Endothelial cell of umbilical vein (primary cell): ENCODE measurements at regions not wholly inside any gene's neighbourhood (a gene's known extent, or its start where the extent isn't known, plus 50 kb on each side); places are given as distances from the start of the nearest gene placed in this dataset.

Experiments used
- BruUV-seq: library from RNA; stranded (reverse); fragments of 400-500 nt; replicated peaks from 2 replicates; lab custom pipeline; 2021; lab: Mats Ljungman, UMichigan
- CTCF ChIA-PET: fragments of 300-600, 350-600 bp; sonication (Branson Sonifier 250); formaldehyde crosslinking; loops from one replicate; lab custom pipeline; 2021; ENCODE audit warnings: antibody characterized with exemption, inconsistent platforms; lab: Charles Lee
- POLR2A ChIA-PET: fragments of 300-600, 350-600 bp; sonication (Branson Sonifier 250); formaldehyde crosslinking; loops from one replicate; lab custom pipeline; 2021; ENCODE audit warnings: antibody characterized with exemption, inconsistent platforms; lab: Charles Lee
- DNase-seq: peaks from one replicate; pipeline ENCODE4 v3.0.0-alpha.2; 2011; ENCODE audit warnings: low read depth, low spot score
- FAIRE-seq: peaks from 2 replicates; lab custom pipeline; 2011; peaks lifted over from hg19 to GRCh38; lab: Jason Lieb, UNC
- H2AFZ ChIP-seq: 2 replicates; pipeline ENCODE4 v1.6.0; 2012; ENCODE audit warnings: low read depth, low read length, control low read depth, inconsistent platforms
- H3K27ac ChIP-seq: 2 replicates; pipeline ENCODE4 v1.5.1; 2011; ENCODE audit warnings: low read depth, mild to moderate bottlenecking, control low read depth, low read length, moderate library complexity; ENCODE audit not compliant: insufficient read depth
- H3K27me3 ChIP-seq, 2 experiments: 2 replicates each; pipeline versions ENCODE4 v1.6.0 to v1.6.1; 2011; ENCODE audit warnings: low read length in 2 of 2, mixed read lengths in 1 of 2; ENCODE audit not compliant: control insufficient read depth in 2 of 2, insufficient read depth in 2 of 2
- H3K36me3 ChIP-seq, 2 experiments: 2 replicates in 1 of 2; 3 replicates in 1 of 2; pipeline ENCODE4 v1.5.1; 2011; ENCODE audit warnings: low read length in 2 of 2, mild to moderate bottlenecking in 1 of 2, moderate library complexity in 1 of 2; ENCODE audit not compliant: control insufficient read depth in 2 of 2, insufficient read depth in 2 of 2; ENCODE audit errors: extremely low read depth in 1 of 2
- H3K4me1 ChIP-seq: 3 replicates; pipeline ENCODE4 v1.5.1; 2011; ENCODE audit warnings: mild to moderate bottlenecking, low read length; ENCODE audit not compliant: control insufficient read depth, insufficient read depth; ENCODE audit errors: extremely low read depth
- H3K4me2 ChIP-seq: 2 replicates; pipeline ENCODE4 v1.6.1; 2011; ENCODE audit warnings: low read length, control low read depth, mixed read lengths; ENCODE audit not compliant: insufficient read depth
- H3K4me3 ChIP-seq, 3 experiments: fragments of 200-600 bp in 1 of 3; sonication (generic), shearing (Covaris generic) in 1 of 3; replicated peaks in 1 of 3; 2 replicates each; pipeline ENCODE4 v1.5.1; 2011 to 2016; ENCODE audit warnings: control low read depth in 3 of 3, low read length in 3 of 3, mild to moderate bottlenecking in 2 of 3, inconsistent platforms in 1 of 3, low read depth in 1 of 3, moderate library complexity in 1 of 3; ENCODE audit not compliant: insufficient read depth in 1 of 3
- H3K79me2 ChIP-seq: 2 replicates; pipeline ENCODE4 v1.6.0; 2012; ENCODE audit warnings: low read length, inconsistent platforms; ENCODE audit not compliant: control insufficient read depth, insufficient read depth
- H3K9ac ChIP-seq: replicated peaks from 2 replicates; pipeline ENCODE3; 2011; ENCODE audit warnings: low read length, control low read depth; ENCODE audit not compliant: insufficient read depth; ENCODE audit errors: extremely low read depth
- H3K9me1 ChIP-seq: replicated peaks from 3 replicates; pipeline ENCODE4 v1.6.0; 2011; ENCODE audit warnings: mild to moderate bottlenecking, low read length; ENCODE audit not compliant: control insufficient read depth, insufficient read depth; ENCODE audit errors: extremely low read depth
- H3K9me3 ChIP-seq: replicated peaks from 2 replicates; pipeline ENCODE4 v1.5.1; 2012; ENCODE audit warnings: low read length, inconsistent platforms; ENCODE audit not compliant: control insufficient read depth, insufficient read depth
- H4K20me1 ChIP-seq: replicated peaks from 2 replicates; pipeline ENCODE3; 2011; ENCODE audit warnings: mild to moderate bottlenecking, low read length; ENCODE audit not compliant: control insufficient read depth, insufficient read depth; ENCODE audit errors: extremely low read depth
- EZH2 ChIP-seq: IDR thresholded peaks from 2 replicates; pipeline ENCODE4 v1.6.1; 2012; ENCODE audit warnings: borderline replicate concordance, low read depth, mild to moderate bottlenecking, moderate library complexity, low read length, inconsistent platforms; ENCODE audit not compliant: severe bottlenecking
- FOS ChIP-seq: IDR thresholded peaks from 2 replicates; pipeline ENCODE4 v1.6.1; 2011; ENCODE audit warnings: mild to moderate bottlenecking, low read length, moderate library complexity, borderline replicate concordance; ENCODE audit not compliant: insufficient read depth
- GATA2 ChIP-seq: IDR thresholded peaks from 2 replicates; pipeline ENCODE4 v1.7.0; 2011; ENCODE audit warnings: low read depth, mild to moderate bottlenecking, moderate library complexity, mixed read lengths, low read length; ENCODE audit not compliant: insufficient read length, insufficient read depth
- JUN ChIP-seq: IDR thresholded peaks from 2 replicates; pipeline ENCODE4 v1.6.1; 2011; ENCODE audit warnings: borderline replicate concordance, low read depth; ENCODE audit not compliant: insufficient read length, insufficient read depth
- MYC ChIP-seq: IDR thresholded peaks from one replicate; pipeline ENCODE4 v1.6.1; 2011; ENCODE audit warnings: mild to moderate bottlenecking, low read depth, low read length
- POLR2A ChIP-seq: IDR thresholded peaks from 2 replicates; pipeline ENCODE4 v1.6.1; 2012; ENCODE audit warnings: low read depth, mild to moderate bottlenecking, control low read depth, low read length
- POLR2AphosphoS5 ChIP-seq: IDR thresholded peaks from 2 replicates; pipeline ENCODE4 v1.6.1; 2012; ENCODE audit warnings: low read depth, mild to moderate bottlenecking, control low read depth, low read length, moderate library complexity; ENCODE audit not compliant: insufficient read depth
- dilution Hi-C: fragments of 300-500 bp; cut with MboI; formaldehyde crosslinking; loops from one replicate; pipeline ENCODE4 v1.15.0; 2019; ENCODE audit warnings: low sequenced_read_pairs; ENCODE audit not compliant: extremely low pct_ligation_motif_present
- intact Hi-C: fragments of 100-400 bp; cut with micrococcal nuclease; formaldehyde crosslinking; loops from one replicate; pipeline ENCODE4 v1.10.0; 2022
- TF ChIP-seq, protein P1 (sequence below), 2 donors: IDR thresholded peaks; 1 replicate in 1 of 2; 2 replicates in 1 of 2; pipeline ENCODE4 v1.5.1; 2011; ENCODE audit warnings: low read length in 2 of 2, mild to moderate bottlenecking in 2 of 2, moderate library complexity in 2 of 2, control low read depth in 1 of 2, inconsistent platforms in 1 of 2, low read depth in 1 of 2; ENCODE audit not compliant: insufficient read depth in 1 of 2; ENCODE audit errors: extremely low read depth in 1 of 2

DNA sequence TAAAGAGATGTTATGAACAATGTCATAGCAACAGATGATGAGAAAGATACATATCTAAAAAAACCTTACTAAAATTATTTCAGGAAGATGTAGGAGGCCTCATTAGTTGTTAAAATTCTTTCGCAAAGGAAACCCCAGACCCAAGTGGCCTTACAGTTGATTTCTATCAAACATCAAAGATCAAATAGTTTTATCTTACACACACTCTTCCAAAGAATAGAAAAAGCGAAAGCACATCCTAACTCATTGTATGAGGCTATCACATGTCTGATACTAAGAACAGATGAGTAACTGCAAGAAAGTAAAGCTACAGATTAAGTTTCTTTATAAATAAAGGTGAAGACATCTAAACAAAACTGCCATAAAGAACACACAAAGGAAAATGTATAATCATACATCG lies 82.9 kb upstream of the GDF10 start:
- no peak for FAIRE-seq
- Histone ChIP-seq H3K4me1 (no peaks in the 10 kb centered on the region), H3K79me2 (no peaks in the 10 kb centered on the region), H3K4me2 (no peak overlapping the region), H3K27ac (no peak overlapping the region), H2AFZ (no peak overlapping the region), H3K9ac (no peak overlapping the region), H3K9me3 (no peaks in the 10 kb centered on the region), H3K4me3 (no peak overlapping the region), H4K20me1 (no peaks in the 10 kb centered on the region), H3K27me3 (no peaks in the 10 kb centered on the region), H3K9me1 (no peaks in the 10 kb centered on the region), H3K36me3 (no peaks in the 10 kb centered on the region)
- BruUV-seq, result no TSS peak
- TF ChIP-seq POLR2A (no peak), EZH2 (no peak), POLR2AphosphoS5 (no peak), JUN (no peak), GATA2 (no peak), MYC (no peak), FOS (no peak)
- TF ChIP-seq, protein P1, sequence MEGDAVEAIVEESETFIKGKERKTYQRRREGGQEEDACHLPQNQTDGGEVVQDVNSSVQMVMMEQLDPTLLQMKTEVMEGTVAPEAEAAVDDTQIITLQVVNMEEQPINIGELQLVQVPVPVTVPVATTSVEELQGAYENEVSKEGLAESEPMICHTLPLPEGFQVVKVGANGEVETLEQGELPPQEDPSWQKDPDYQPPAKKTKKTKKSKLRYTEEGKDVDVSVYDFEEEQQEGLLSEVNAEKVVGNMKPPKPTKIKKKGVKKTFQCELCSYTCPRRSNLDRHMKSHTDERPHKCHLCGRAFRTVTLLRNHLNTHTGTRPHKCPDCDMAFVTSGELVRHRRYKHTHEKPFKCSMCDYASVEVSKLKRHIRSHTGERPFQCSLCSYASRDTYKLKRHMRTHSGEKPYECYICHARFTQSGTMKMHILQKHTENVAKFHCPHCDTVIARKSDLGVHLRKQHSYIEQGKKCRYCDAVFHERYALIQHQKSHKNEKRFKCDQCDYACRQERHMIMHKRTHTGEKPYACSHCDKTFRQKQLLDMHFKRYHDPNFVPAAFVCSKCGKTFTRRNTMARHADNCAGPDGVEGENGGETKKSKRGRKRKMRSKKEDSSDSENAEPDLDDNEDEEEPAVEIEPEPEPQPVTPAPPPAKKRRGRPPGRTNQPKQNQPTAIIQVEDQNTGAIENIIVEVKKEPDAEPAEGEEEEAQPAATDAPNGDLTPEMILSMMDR (IDR thresholded peaks at IDR 0.05; ENCODE audit: extremely low read depth in 1 of 2, insufficient read depth in 1 of 2, low read depth in 1 of 2, low read length in 2 of 2), result no peak
- dilution Hi-C loops (no loop called here), intact Hi-C loops (no loop called here)
- ChIA-PET POLR2A (no interaction called here), CTCF (no interaction called here)
- DNase-seq, result no peak
